Loucy (cell line): ENCODE measurements at regions not wholly inside any gene's neighbourhood (a gene's known extent, or its start where the extent isn't known, plus 50 kb on each side); places are given as distances from the start of the nearest gene placed in this dataset.

Experiments used
- H2AFZ ChIP-seq: fragments of 200-600 bp; sonication (generic); 2 replicates; pipeline ENCODE4 v1.6.0; 2016; ENCODE audit warnings: antibody characterized with exemption, mild to moderate bottlenecking, low read length, moderate library complexity
- H3F3A ChIP-seq: fragments of 200-600 bp; 2 replicates; pipeline ENCODE4 v1.6.0; 2016; ENCODE audit warnings: antibody characterized with exemption, low read depth, mild to moderate bottlenecking
- H3K27me3 ChIP-seq: fragments of 200-600 bp; sonication (generic); 2 replicates; pipeline ENCODE4 v1.6.1; 2014; ENCODE audit warnings: low read length, mild to moderate bottlenecking; ENCODE audit not compliant: insufficient read depth, poor library complexity, severe bottlenecking
- H3K36me3 ChIP-seq: fragments of 200-600 bp; sonication (generic); 2 replicates; pipeline ENCODE4 v1.6.1; 2016; ENCODE audit warnings: low read length; ENCODE audit not compliant: insufficient read depth
- H3K4me1 ChIP-seq: fragments of 200-600 bp; sonication (generic); 2 replicates; pipeline ENCODE4 v1.5.1; 2014; ENCODE audit warnings: low read length, mild to moderate bottlenecking; ENCODE audit not compliant: insufficient read depth, poor library complexity, severe bottlenecking
- H3K4me2 ChIP-seq: fragments of 200-600 bp; sonication (generic); 2 replicates; pipeline ENCODE4 v1.6.0; 2014; ENCODE audit warnings: antibody characterized with exemption, low read length, low read depth, mild to moderate bottlenecking; ENCODE audit not compliant: poor library complexity, severe bottlenecking
- H3K4me3 ChIP-seq: fragments of 200-600 bp; sonication (generic); 2 replicates; pipeline ENCODE4 v1.5.1; 2014; ENCODE audit warnings: low read length, mild to moderate bottlenecking, mixed read lengths; ENCODE audit not compliant: poor library complexity, severe bottlenecking
- H3K79me2 ChIP-seq: fragments of 200-600 bp; sonication (generic); 2 replicates; pipeline ENCODE4 v1.6.1; 2014; ENCODE audit warnings: low read length; ENCODE audit not compliant: insufficient read depth
- H3K9ac ChIP-seq: fragments of 200-600 bp; sonication (generic); 2 replicates; pipeline ENCODE4 v1.6.0; 2014; ENCODE audit warnings: mild to moderate bottlenecking, low read depth, low read length, moderate library complexity; ENCODE audit not compliant: poor library complexity, severe bottlenecking
- H3K9me2 ChIP-seq: fragments of 200-600 bp; sonication (generic); replicated peaks from 2 replicates; pipeline ENCODE4 v1.6.1; 2016; ENCODE audit warnings: low read depth, low read length, mixed read lengths
- H3K9me3 ChIP-seq: fragments of 200-600 bp; sonication (generic); 2 replicates; pipeline ENCODE4 v1.6.1; 2014; ENCODE audit warnings: mild to moderate bottlenecking, antibody characterized with exemption, low read length, low read depth; ENCODE audit not compliant: insufficient read depth
- H4K20me1 ChIP-seq: fragments of 200-600 bp; sonication (generic); 2 replicates; pipeline ENCODE4 v1.6.0; 2014; ENCODE audit warnings: antibody characterized with exemption, low read length, mild to moderate bottlenecking; ENCODE audit not compliant: insufficient read depth, poor library complexity, severe bottlenecking
- EZH2phosphoT487 ChIP-seq: fragments of 200-600 bp; IDR thresholded peaks from 2 replicates; pipeline ENCODE4 v1.6.1; 2018; ENCODE audit warnings: antibody characterized with exemption, mild to moderate bottlenecking, moderate library complexity, borderline replicate concordance
- TF ChIP-seq, protein P1 (sequence below): fragments of 200-600 bp; sonication (generic); conservative IDR thresholded peaks from 2 replicates; pipeline ENCODE4 v1.5.1; 2014; ENCODE audit warnings: mild to moderate bottlenecking, antibody characterized with exemption, low read length

DNA sequence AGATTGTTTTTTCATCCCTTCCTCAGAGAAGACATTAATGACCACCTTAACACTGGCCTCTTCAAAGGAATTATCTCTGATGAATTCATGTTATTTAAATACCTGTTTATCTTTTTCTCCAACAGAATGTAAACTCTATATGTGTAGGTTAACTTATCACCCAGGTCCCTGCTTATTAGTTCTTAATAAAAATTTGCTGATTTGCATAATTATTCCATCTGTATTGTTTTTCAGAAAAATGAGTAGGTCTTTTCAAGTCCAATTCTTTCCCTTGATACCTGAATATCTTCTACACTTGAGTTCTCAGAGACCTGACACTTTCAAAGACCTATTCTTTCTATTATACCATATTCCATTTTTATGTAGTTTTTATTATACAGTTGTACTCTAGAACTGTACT, 886.7 kb upstream of the TMPRSS15 start:
- H3K79me2 ChIP-seq: no peaks in the 10 kb centered on the region
- H3K9ac ChIP-seq: no peak overlapping the region
- H3K4me3 ChIP-seq: no peak overlapping the region

DNA sequence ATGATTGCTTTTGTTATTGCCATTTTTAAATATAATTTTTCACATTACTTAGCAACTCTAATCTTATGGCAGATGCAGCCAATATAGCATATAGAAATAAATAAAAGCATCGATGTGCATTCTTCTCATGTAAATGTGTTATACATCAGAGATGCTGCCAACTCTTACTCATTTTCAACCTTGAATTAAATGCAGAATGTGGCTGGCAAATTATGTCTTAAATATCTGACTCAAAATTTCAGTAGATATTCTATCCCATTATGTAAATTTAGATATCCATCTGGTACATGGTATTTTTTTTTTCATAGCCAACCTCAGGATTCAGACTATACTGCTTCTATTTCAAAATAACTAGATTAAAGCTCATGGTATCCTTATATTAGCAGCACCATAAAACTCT, 916.7 kb upstream of the TMPRSS15 start:
- Histone ChIP-seq H4K20me1 (no peaks in the 10 kb centered on the region), H3K9me3 (no peaks in the 10 kb centered on the region), H3K4me1 (no peaks in the 10 kb centered on the region), H3K79me2 (no peaks in the 10 kb centered on the region), H3K9me2 (no peaks in the 10 kb centered on the region), H3F3A (no peaks in the 10 kb centered on the region), H3K9ac (no peak overlapping the region), H3K4me2 (no peak overlapping the region), H3K4me3 (no peak overlapping the region), H3K27me3 (no peaks in the 10 kb centered on the region), H3K36me3 (no peaks in the 10 kb centered on the region), H2AFZ (no peak overlapping the region)
- no peak for TF ChIP-seq EZH2phosphoT487

More for the DNA sequence above, 886.7 kb upstream of the TMPRSS15 start:
- Histone ChIP-seq H2AFZ (no peak overlapping the region), H3K4me1 (no peaks in the 10 kb centered on the region), H3F3A (no peaks in the 10 kb centered on the region), H3K9me2 (no peaks in the 10 kb centered on the region), H3K27me3 (no peaks in the 10 kb centered on the region), H3K4me2 (no peak overlapping the region), H3K9me3 (no peaks in the 10 kb centered on the region), H4K20me1 (no peaks in the 10 kb centered on the region), H3K36me3 (no peaks in the 10 kb centered on the region)
- no peak for TF ChIP-seq EZH2phosphoT487
- TF ChIP-seq, protein P1, sequence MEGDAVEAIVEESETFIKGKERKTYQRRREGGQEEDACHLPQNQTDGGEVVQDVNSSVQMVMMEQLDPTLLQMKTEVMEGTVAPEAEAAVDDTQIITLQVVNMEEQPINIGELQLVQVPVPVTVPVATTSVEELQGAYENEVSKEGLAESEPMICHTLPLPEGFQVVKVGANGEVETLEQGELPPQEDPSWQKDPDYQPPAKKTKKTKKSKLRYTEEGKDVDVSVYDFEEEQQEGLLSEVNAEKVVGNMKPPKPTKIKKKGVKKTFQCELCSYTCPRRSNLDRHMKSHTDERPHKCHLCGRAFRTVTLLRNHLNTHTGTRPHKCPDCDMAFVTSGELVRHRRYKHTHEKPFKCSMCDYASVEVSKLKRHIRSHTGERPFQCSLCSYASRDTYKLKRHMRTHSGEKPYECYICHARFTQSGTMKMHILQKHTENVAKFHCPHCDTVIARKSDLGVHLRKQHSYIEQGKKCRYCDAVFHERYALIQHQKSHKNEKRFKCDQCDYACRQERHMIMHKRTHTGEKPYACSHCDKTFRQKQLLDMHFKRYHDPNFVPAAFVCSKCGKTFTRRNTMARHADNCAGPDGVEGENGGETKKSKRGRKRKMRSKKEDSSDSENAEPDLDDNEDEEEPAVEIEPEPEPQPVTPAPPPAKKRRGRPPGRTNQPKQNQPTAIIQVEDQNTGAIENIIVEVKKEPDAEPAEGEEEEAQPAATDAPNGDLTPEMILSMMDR: no peak

DNA sequence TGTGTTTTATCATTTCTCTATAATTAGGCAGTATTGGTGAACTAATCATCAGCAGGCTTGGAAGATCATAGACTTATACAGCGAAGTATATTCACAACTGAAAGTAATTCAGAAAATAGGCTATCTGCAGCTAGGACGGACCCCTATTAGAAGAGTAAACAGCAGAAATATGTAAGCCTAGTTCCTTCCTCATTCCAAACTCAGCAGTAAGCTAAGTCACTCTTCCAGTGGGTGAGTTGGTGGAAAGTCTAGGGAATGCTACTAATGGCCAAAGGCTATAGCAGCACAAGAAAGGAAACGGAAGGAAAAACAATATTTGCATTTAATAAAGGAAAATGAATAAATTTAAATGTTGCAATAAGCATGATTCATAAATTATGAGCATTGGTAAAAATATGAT, 918.1 kb upstream of the TMPRSS15 start:
- no peaks in the 10 kb centered on the region for H3K9me2 ChIP-seq
- H3K27me3 ChIP-seq: no peaks in the 10 kb centered on the region
- no peaks in the 10 kb centered on the region for H3K9me3 ChIP-seq
- H3K36me3 ChIP-seq: no peaks in the 10 kb centered on the region
- H3K9ac ChIP-seq: no peak overlapping the region
- TF ChIP-seq, protein P1: no peak
- no peak for TF ChIP-seq EZH2phosphoT487
- H2AFZ ChIP-seq: no peak overlapping the region
- no peaks in the 10 kb centered on the region for H3K79me2 ChIP-seq
- no peak overlapping the region for H3K4me2 ChIP-seq
- H3K4me3 ChIP-seq: no peak overlapping the region
- H3K4me1 ChIP-seq: no peaks in the 10 kb centered on the region
- no peaks in the 10 kb centered on the region for H3F3A ChIP-seq
- no peaks in the 10 kb centered on the region for H4K20me1 ChIP-seq

DNA sequence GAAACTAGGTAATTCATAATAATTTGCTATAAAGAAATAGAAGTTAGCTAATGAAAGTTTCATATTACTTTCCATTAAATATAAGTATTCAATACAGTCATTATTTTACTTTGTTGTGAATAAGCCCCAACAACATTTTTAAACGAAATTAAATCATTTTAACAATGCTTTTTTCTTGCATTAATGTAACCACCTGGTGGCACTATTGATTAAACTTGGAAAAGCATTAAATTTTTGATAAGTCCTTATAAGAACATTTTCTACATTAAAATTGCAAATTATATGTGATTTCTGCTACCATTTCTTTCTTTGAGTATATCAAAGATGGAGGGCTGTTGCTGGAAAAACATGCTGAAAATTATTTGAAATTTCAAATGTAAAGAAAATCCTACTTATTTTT, 918.8 kb upstream of the TMPRSS15 start:
- TF ChIP-seq EZH2phosphoT487: no peak
- TF ChIP-seq, protein P1: peak; percentile 39; the same call in 1 of the 2 replicates
- H2AFZ ChIP-seq: no peak overlapping the region
- no peak overlapping the region for H3K4me2 ChIP-seq

More for the DNA sequence above, 918.8 kb upstream of the TMPRSS15 start:
- H3K4me3 ChIP-seq: no peak overlapping the region
- no peaks in the 10 kb centered on the region for H3K4me1 ChIP-seq
- H3K79me2 ChIP-seq: no peaks in the 10 kb centered on the region
- H4K20me1 ChIP-seq: no peaks in the 10 kb centered on the region
- no peaks in the 10 kb centered on the region for H3K27me3 ChIP-seq
- H3F3A ChIP-seq: no peaks in the 10 kb centered on the region
- H3K9me3 ChIP-seq: no peaks in the 10 kb centered on the region
- no peaks in the 10 kb centered on the region for H3K9me2 ChIP-seq
- no peaks in the 10 kb centered on the region for H3K36me3 ChIP-seq
- no peak overlapping the region for H3K9ac ChIP-seq
